GM12801 (cell line): ENCODE measurements at regions not wholly inside any gene's neighbourhood (a gene's known extent, or its start where the extent isn't known, plus 50 kb on each side); places are given as distances from the start of the nearest gene placed in this dataset.

Source experiments
- TF ChIP-seq, protein P1 (sequence below): IDR thresholded peaks from one replicate; pipeline ENCODE4 v1.5.1; 2011; ENCODE audit warnings: control low read depth; ENCODE audit not compliant: insufficient read length; ENCODE audit errors: extremely low read depth

DNA sequence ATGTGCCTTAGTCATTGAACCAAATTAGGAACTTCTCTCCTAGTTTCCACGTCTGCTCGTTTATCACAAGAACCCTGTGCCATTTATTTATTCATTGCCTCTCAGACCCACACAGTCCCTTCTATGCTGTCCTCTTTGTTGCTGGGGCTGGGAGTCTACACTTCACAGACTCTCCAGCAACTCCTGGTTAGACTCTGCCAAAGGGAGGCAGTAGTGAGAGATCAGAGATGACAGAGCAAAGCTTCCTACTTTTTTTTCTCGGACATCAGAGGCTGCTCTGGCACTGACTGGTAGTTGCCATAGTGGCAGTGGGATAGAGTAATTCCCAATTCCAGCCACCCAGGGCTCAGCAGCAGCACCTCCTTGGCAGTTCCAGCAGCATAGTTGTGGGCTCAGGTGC, 277.5 kb downstream of the BCL11A start:
- TF ChIP-seq, protein P1, sequence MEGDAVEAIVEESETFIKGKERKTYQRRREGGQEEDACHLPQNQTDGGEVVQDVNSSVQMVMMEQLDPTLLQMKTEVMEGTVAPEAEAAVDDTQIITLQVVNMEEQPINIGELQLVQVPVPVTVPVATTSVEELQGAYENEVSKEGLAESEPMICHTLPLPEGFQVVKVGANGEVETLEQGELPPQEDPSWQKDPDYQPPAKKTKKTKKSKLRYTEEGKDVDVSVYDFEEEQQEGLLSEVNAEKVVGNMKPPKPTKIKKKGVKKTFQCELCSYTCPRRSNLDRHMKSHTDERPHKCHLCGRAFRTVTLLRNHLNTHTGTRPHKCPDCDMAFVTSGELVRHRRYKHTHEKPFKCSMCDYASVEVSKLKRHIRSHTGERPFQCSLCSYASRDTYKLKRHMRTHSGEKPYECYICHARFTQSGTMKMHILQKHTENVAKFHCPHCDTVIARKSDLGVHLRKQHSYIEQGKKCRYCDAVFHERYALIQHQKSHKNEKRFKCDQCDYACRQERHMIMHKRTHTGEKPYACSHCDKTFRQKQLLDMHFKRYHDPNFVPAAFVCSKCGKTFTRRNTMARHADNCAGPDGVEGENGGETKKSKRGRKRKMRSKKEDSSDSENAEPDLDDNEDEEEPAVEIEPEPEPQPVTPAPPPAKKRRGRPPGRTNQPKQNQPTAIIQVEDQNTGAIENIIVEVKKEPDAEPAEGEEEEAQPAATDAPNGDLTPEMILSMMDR = no peak

DNA sequence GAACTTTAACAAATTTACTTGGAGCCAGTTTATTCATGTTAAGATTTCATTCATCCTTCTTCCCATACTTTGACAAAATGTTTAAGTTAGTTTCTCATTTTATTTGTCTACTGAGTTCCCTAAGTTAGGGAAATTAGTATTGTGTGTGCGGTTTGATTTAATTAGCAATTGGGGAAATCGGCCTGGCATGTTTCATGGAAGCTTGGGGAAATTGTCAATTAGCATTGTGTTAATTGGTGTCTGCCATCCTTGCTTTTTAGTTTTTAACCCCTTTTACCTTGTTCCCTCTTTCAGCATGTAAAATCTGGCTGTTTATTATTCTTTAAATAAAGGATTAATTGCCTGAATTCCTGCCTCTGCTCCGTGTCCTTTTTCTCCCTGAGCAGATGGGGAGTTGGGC, 279.6 kb downstream of the BCL11A start:
- TF ChIP-seq, protein P1 = no peak

DNA sequence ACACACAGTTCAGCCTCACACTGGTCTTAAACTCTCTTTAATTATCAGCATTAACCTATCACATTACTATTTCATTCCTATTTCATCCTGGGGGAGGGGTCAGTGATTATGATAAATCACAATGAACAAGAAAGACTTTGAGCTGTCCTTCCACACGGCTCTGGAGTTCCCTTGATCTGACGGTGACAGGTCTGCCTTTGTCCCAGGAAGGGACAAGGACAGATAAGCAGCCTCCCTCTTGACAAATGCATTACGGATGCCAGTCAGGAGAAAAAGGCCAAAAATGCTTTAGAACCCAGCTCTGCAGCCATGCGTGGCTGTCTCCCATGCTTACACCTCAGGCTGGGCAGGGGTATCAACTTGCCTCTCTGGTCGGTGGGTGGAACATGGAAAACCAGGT, 281.7 kb downstream of the BCL11A start:
- TF ChIP-seq, protein P1 = no peak

DNA sequence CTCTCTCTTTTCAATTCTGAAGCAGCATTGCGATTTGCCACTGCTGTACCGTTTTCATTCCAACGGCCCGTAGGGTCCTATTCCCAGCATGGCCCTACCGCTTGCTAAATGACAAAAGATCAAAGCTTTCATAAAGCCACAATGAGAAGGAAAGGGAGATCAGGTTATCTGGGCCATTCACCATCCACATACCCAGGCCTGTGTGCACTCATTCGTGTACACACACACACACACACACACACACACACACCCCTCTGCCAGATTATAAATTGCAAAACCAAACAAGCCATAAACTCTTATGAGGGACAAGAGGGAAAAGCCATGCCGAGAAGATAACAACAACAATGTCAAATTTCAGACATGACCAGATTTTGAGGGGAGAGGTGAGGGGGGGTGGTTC, 282.3 kb downstream of the BCL11A start:
- TF ChIP-seq, protein P1 = no peak

DNA sequence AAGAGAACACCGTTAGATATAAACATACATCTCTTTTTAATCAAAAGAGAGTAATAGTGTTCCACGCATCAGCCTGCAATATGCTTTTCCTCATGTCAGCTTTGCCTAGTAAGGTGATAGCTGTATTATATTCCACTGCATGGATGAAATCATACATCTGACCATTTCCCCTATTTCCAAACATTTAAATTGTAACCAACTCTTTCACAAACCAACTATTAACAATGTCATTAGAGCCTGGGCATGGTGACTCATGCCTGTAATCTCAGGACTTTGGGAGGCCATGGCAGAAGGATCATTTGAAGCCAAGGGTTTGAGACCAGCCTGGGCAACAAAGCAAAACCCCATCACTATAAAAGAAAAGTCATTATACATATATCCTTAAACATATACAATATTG, 284.8 kb downstream of the BCL11A start:
- TF ChIP-seq, protein P1 = no peak

DNA sequence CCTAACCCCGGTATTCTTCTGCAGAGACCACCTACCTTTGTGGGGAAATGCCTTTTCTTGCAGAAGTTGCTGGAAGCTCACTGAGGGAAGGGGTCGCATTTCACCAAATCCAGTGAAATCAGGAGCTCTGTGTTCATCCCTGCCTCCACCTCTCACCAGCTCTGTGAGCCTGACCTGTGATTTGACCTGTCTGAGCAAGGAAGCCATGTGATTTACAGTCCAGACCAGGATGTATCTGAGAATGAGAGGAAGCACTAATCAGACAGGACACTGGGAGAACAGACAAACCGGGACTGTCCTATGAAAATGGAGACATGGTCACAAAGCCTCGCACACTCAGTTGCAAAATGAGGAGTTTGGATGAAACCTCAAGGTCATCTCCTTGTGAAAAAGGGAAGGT, 285.4 kb downstream of the BCL11A start:
- TF ChIP-seq, protein P1 = no peak

DNA sequence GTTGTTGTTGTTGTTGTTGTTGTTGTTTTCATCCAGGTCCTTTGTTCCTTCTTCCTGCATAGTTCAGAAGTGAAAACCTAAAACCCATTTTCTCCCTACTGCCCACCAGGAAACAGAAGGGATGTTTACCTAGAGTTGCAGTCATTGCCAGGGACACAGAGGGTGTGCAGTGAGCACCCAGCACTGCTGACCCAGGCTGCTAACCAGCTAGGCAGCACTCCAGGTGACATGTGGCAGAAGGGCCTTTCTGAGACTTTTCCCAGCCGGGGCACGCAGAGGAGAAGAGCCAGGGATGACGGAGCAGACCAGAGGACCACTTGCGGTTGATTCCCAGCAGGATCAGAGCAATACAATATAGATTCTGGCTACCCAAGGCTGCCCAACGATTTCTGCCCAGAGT, 286.3 kb downstream of the BCL11A start:
- TF ChIP-seq, protein P1 = no peak

DNA sequence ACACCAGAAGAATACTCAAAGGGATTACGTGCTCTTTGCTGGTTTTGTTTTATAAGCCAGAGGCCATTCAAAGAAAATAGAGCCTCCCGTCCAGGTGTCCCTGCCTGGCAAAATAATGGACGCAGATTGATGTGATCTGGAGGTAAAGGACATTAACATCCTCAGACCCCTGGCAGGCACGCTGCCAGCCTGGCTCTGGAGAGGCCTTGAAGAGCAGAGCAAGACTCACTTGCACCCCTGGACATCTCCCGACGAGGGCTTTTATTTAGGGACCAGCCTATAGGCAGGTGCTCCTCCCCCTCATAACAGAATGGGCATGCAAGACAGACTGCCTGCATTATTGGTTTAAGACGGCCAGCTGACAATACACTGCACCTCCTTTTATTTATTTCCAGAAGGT, 291.3 kb downstream of the BCL11A start:
- TF ChIP-seq, protein P1 = no peak
